RWPE2 (cell line): ENCODE measurements at regions not wholly inside any gene's neighbourhood (a gene's known extent, or its start where the extent isn't known, plus 50 kb on each side); places are given as distances from the start of the nearest gene placed in this dataset.

ENCODE experiments used
- ATAC-seq: fragments of 200-7000 bp; cut with Tn5 transposase; 3 replicates; pipeline ENCODE4 v1.9.1; 2021; ENCODE audit warnings: low read depth
- DNase-seq: peaks from one replicate; pipeline ENCODE4 v3.0.0-alpha.2; 2020; ENCODE audit warnings: low spot score
- H3K27ac ChIP-seq: fragments of 450-650 bp; 2 replicates; pipeline ENCODE4 v1.5.1; 2017; ENCODE audit warnings: mild to moderate bottlenecking; ENCODE audit not compliant: poor library complexity, severe bottlenecking
- H3K27me3 ChIP-seq: fragments of 250-450 bp; sonication (Bioruptor Pico); 2 replicates; pipeline ENCODE4 v1.5.1; 2021; ENCODE audit warnings: mild to moderate bottlenecking, moderate library complexity; ENCODE audit not compliant: insufficient read depth, poor library complexity, severe bottlenecking
- H3K36me3 ChIP-seq: fragments of 250-450 bp; sonication (Bioruptor Pico); 2 replicates; pipeline ENCODE4 v1.5.1; 2020; ENCODE audit warnings: low read depth, mild to moderate bottlenecking, moderate library complexity
- H3K4me1 ChIP-seq: fragments of 250-450 bp; sonication (Bioruptor Pico); 2 replicates; pipeline ENCODE4 v1.5.1; 2021; ENCODE audit warnings: mild to moderate bottlenecking, moderate library complexity; ENCODE audit not compliant: insufficient read depth, poor library complexity, severe bottlenecking
- H3K4me3 ChIP-seq: fragments of 250-450 bp; sonication (Bioruptor Pico); 2 replicates; pipeline ENCODE4 v1.5.1; 2021; ENCODE audit warnings: mild to moderate bottlenecking, moderate library complexity; ENCODE audit not compliant: severe bottlenecking
- H3K9me3 ChIP-seq: fragments of 250-450 bp; sonication (Bioruptor Pico); 2 replicates; pipeline ENCODE4 v1.5.1; 2021; ENCODE audit warnings: mild to moderate bottlenecking, moderate library complexity; ENCODE audit not compliant: severe bottlenecking
- CTCF ChIP-seq: fragments of 450-650 bp; IDR thresholded peaks from one replicate; pipeline ENCODE4 v1.5.1; 2017; ENCODE audit warnings: mild to moderate bottlenecking, moderate library complexity; ENCODE audit not compliant: poor library complexity, severe bottlenecking

- no peaks in the 10 kb centered on the region for H3K4me1 ChIP-seq
- no peaks in the 10 kb centered on the region for H3K9me3 ChIP-seq
- H3K27ac ChIP-seq, result no peak overlapping the region
- ATAC-seq, result no peak
- H3K27me3 ChIP-seq, result peaks cover 6% of the 10 kb centered on the region
- H3K4me3 ChIP-seq, result no peak overlapping the region
- H3K36me3 ChIP-seq, result no peaks in the 10 kb centered on the region
- no peak for TF ChIP-seq CTCF
- DNase-seq, result no peak
These were observed 126.4 kb upstream of the DUSP22 start for GRCh38 chr6:165906-166305.

- H3K4me1 ChIP-seq, result no peaks in the 10 kb centered on the region
- no peaks in the 10 kb centered on the region for H3K36me3 ChIP-seq
- no peak overlapping the region for H3K4me3 ChIP-seq
- no peak for DNase-seq
- H3K27me3 ChIP-seq, result peaks cover 6% of the 10 kb centered on the region
- H3K27ac ChIP-seq, result no peak overlapping the region
- peak; percentile 85 for TF ChIP-seq CTCF
- ATAC-seq, result peak; percentile 31; the same call in 1 of the 3 replicates
- H3K9me3 ChIP-seq, result no peaks in the 10 kb centered on the region
These were observed 123.3 kb upstream of the DUSP22 start for GRCh38 chr6:168865-169455.

- Histone ChIP-seq H3K4me1 (no peaks in the 10 kb centered on the region), H3K36me3 (no peaks in the 10 kb centered on the region), H3K27ac (no peak overlapping the region), H3K27me3 (peaks cover 6% of the 10 kb centered on the region), H3K9me3 (no peaks in the 10 kb centered on the region), H3K4me3 (no peak overlapping the region)
- no peak for DNase-seq
- TF ChIP-seq CTCF, result no peak
- ATAC-seq, result no peak
These were observed 118.3 kb upstream of the DUSP22 start for GRCh38 chr6:174036-174435.

GRCh38 chr6:175680-176079 is 116.6 kb upstream of the DUSP22 start:
- H3K4me3 ChIP-seq, result no peak overlapping the region
- H3K27me3 ChIP-seq, result no peaks in the 10 kb centered on the region
- no peak for DNase-seq
- no peaks in the 10 kb centered on the region for H3K9me3 ChIP-seq
- TF ChIP-seq CTCF, result no peak
- H3K27ac ChIP-seq, result no peak overlapping the region
- no peaks in the 10 kb centered on the region for H3K36me3 ChIP-seq
- no peaks in the 10 kb centered on the region for H3K4me1 ChIP-seq
- no peak for ATAC-seq

GRCh38 chr6:176766-177165 is 115.5 kb upstream of the DUSP22 start:
- no peaks in the 10 kb centered on the region for H3K27me3 ChIP-seq
- no peaks in the 10 kb centered on the region for H3K36me3 ChIP-seq
- H3K9me3 ChIP-seq, result no peaks in the 10 kb centered on the region
- H3K27ac ChIP-seq, result no peak overlapping the region
- no peak overlapping the region for H3K4me3 ChIP-seq
- no peak for TF ChIP-seq CTCF
- DNase-seq (no peak), ATAC-seq (no peak)
- H3K4me1 ChIP-seq, result no peaks in the 10 kb centered on the region
